Natural killer cell (primary cell): ENCODE measurements at regions not wholly inside any gene's neighbourhood (a gene's known extent, or its start where the extent isn't known, plus 50 kb on each side); places are given as distances from the start of the nearest gene placed in this dataset.

Experiments
- ATAC-seq, 3 donors: fragments of 150-1000 bp in 2 of 3; fragments of 200-7000 bp in 1 of 3; cut with Tn5 transposase; 1 replicate in 1 of 3; 2 replicates in 2 of 3; pipeline ENCODE4 v1.10.0; 2021; ENCODE audit warnings: mild to moderate bottlenecking in 2 of 3, moderate library complexity in 2 of 3
- DNase-seq, 2 donors: peaks; one replicate each; pipeline versions ENCODE4 v3.0.0 to v3.0.0-alpha.2; 2013 to 2021; ENCODE audit warnings: mixed read lengths in 1 of 2
- H3K27ac ChIP-seq: one replicate; pipeline ENCODE4 v1.5.1; 2013; ENCODE audit warnings: mild to moderate bottlenecking, low read length
- H3K27me3 ChIP-seq: one replicate; pipeline ENCODE4 v1.6.1; 2013; ENCODE audit warnings: low read length; ENCODE audit not compliant: control insufficient read depth, insufficient read depth
- H3K36me3 ChIP-seq: one replicate; pipeline ENCODE4 v1.6.1; 2013; ENCODE audit warnings: low read length; ENCODE audit not compliant: control insufficient read depth, insufficient read depth
- H3K4me1 ChIP-seq: one replicate; pipeline ENCODE4 v1.6.1; 2013; ENCODE audit warnings: low read length; ENCODE audit not compliant: control insufficient read depth, insufficient read depth
- H3K4me3 ChIP-seq: one replicate; pipeline ENCODE4 v1.5.1; 2013; ENCODE audit warnings: low read length
- H3K9me3 ChIP-seq: one replicate; pipeline ENCODE4 v1.6.1; 2013; ENCODE audit warnings: low read length; ENCODE audit not compliant: control insufficient read depth, insufficient read depth
- H3K27ac Mint-ChIP-seq, 2 donors: one replicate each; pipeline ENCODE4 v1.8.0; 2022; ENCODE audit warnings: mild to moderate bottlenecking in 2 of 2, mixed read lengths in 2 of 2, moderate library complexity in 1 of 2
- H3K27me3 Mint-ChIP-seq, 2 donors: one replicate each; pipeline ENCODE4 v1.8.0; 2022; ENCODE audit warnings: low read depth in 2 of 2, mixed read lengths in 2 of 2
- H3K36me3 Mint-ChIP-seq: one replicate; pipeline ENCODE4 v1.8.0; 2022; ENCODE audit warnings: mixed read lengths
- H3K4me1 Mint-ChIP-seq, 2 donors: one replicate each; pipeline ENCODE4 v1.8.0; 2022; ENCODE audit warnings: mixed read lengths in 2 of 2
- H3K4me3 Mint-ChIP-seq: one replicate; pipeline ENCODE4 v1.8.0; 2022; ENCODE audit warnings: mild to moderate bottlenecking, moderate library complexity, mixed read lengths
- H3K9me3 Mint-ChIP-seq, 2 donors: one replicate each; pipeline ENCODE4 v1.8.0; 2022; ENCODE audit warnings: mixed read lengths in 2 of 2
- CTCF ChIP-seq: fragments of 200-600 bp; IDR thresholded peaks from one replicate; pipeline ENCODE4 v1.8.0; 2022; ENCODE audit warnings: antibody characterized with exemption
- WGBS: methylation state at CpG from one replicate; pipeline ENCODE4 v1.1.7; 2013; ENCODE audit warnings: missing lambda C conversion rate; ENCODE audit not compliant: insufficient coverage; 5-methylcytosine and 5-hydroxymethylcytosine counted together
- intact Hi-C: fragments of 100-400 bp; cut with micrococcal nuclease; formaldehyde crosslinking; loops from one replicate; pipeline ENCODE4 v1.14.2; 2022

- Mint-ChIP-seq H3K36me3 (no peaks in the 10 kb centered on the region), H3K4me3 (no peak overlapping the region)
Measured at GRCh38 chr2:147374423-147374811, 470.4 kb upstream of the ACVR2A start.

GRCh38 chr2:147373800-147374422 lies 470.9 kb upstream of the ACVR2A start:
- Histone ChIP-seq H3K9me3 (no peaks in the 10 kb centered on the region), H3K27me3 (no peaks in the 10 kb centered on the region), H3K4me3 (no peak overlapping the region), H3K27ac (no peak overlapping the region), H3K4me1 (no peaks in the 10 kb centered on the region), H3K36me3 (no peaks in the 10 kb centered on the region)
- Mint-ChIP-seq H3K4me1 (peaks cover 0 to 6% of the 10 kb centered on the region in 2 donors), H3K36me3 (no peaks in the 10 kb centered on the region), H3K27me3 (peaks cover 3 to 10% of the 10 kb centered on the region in 2 donors), H3K27ac (no peak overlapping the region), H3K4me3 (no peak overlapping the region), H3K9me3 (no peaks in the 10 kb centered on the region)
- intact Hi-C loops: no loop called here
- no peak for ATAC-seq
- no peak for TF ChIP-seq CTCF
- WGBS: 64% methylated on average over 3 of the region's 3 CpGs
- DNase-seq: no peak

More at GRCh38 chr2:147374423-147374811, 470.4 kb upstream of the ACVR2A start:
- Histone ChIP-seq H3K27ac (no peak overlapping the region), H3K4me1 (no peaks in the 10 kb centered on the region), H3K36me3 (no peaks in the 10 kb centered on the region), H3K9me3 (no peaks in the 10 kb centered on the region), H3K4me3 (no peak overlapping the region), H3K27me3 (no peaks in the 10 kb centered on the region)
- ATAC-seq (no peak), DNase-seq (no peak)
- H3K27ac Mint-ChIP-seq: no peak overlapping the region
- peaks cover 3 to 9% of the 10 kb centered on the region in 2 donors for H3K4me1 Mint-ChIP-seq
- H3K9me3 Mint-ChIP-seq: no peaks in the 10 kb centered on the region
- no peak for TF ChIP-seq CTCF
- H3K27me3 Mint-ChIP-seq: peaks cover 3 to 10% of the 10 kb centered on the region in 2 donors
- intact Hi-C loops: no loop called here

- Mint-ChIP-seq H3K4me3 (no peak overlapping the region), H3K27me3 (peaks cover 3 to 10% of the 10 kb centered on the region in 2 donors), H3K27ac (no peak overlapping the region), H3K36me3 (no peaks in the 10 kb centered on the region), H3K9me3 (no peaks in the 10 kb centered on the region), H3K4me1 (peaks cover 9 to 11% of the 10 kb centered on the region in 2 donors)
- H3K4me1 ChIP-seq: no peaks in the 10 kb centered on the region
- no peak overlapping the region for H3K4me3 ChIP-seq
- DNase-seq (no peak), ATAC-seq (no peak)
- H3K36me3 ChIP-seq: no peaks in the 10 kb centered on the region
- H3K9me3 ChIP-seq: no peaks in the 10 kb centered on the region
- no peak overlapping the region for H3K27ac ChIP-seq
- no peak for TF ChIP-seq CTCF
- H3K27me3 ChIP-seq: no peaks in the 10 kb centered on the region
- intact Hi-C loops: no loop called here
Measured at GRCh38 chr2:147368306-147368705, 476.5 kb upstream of the ACVR2A start.

- no peak for ATAC-seq
Measured at GRCh38 chr2:147366279-147366678, 478.6 kb upstream of the ACVR2A start.

More at GRCh38 chr2:147366279-147366678, 478.6 kb upstream of the ACVR2A start:
- Histone ChIP-seq H3K36me3 (no peaks in the 10 kb centered on the region), H3K27ac (no peak overlapping the region), H3K4me3 (no peak overlapping the region), H3K9me3 (no peaks in the 10 kb centered on the region), H3K4me1 (no peaks in the 10 kb centered on the region), H3K27me3 (no peaks in the 10 kb centered on the region)
- no peaks in the 10 kb centered on the region for H3K36me3 Mint-ChIP-seq
- peaks cover 6 to 10% of the 10 kb centered on the region in 2 donors for H3K27me3 Mint-ChIP-seq
- H3K4me3 Mint-ChIP-seq: no peak overlapping the region
- H3K27ac Mint-ChIP-seq: no peak overlapping the region
- 85% methylated on average over 5 of the region's 6 CpGs for WGBS
- H3K4me1 Mint-ChIP-seq: peaks cover 9 to 11% of the 10 kb centered on the region in 2 donors
- intact Hi-C loops: no loop called here
- no peaks in the 10 kb centered on the region for H3K9me3 Mint-ChIP-seq
- no peak for TF ChIP-seq CTCF
- DNase-seq: no peak
